ENCODE measurements at regions not wholly inside any gene's neighbourhood (a gene's known extent, or its start where the extent isn't known, plus 50 kb on each side); places are given as distances from the start of the nearest gene placed in this dataset.

- DNase-seq, result no peak
These were observed 239.7 kb downstream of the PIK3R1 start for GRCh38 chr5:68455216-68455615.

DNA sequence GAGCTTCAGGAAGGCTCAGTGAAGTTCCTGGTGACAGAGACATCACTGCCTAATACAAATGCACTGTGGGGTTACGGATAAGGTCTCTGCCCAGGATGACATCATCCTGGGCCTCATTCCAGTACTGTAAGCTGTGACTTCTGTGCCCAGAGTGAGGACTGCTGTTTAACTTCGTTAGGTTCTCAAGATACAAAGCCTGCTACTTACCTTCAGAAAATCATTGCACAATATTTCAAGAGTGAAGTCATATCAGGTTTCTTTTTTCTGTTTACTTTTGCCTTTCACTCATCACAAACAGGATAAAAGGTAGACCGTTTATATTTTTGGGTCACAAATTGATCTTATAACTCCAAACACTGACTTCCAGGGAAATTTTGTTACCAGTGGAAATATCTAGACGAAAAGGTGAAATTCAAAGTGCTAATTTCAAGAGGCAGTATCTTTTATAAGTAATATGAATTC, 241.2 kb downstream of the PIK3R1 start:
- DNase-seq, result no peak

DNA sequence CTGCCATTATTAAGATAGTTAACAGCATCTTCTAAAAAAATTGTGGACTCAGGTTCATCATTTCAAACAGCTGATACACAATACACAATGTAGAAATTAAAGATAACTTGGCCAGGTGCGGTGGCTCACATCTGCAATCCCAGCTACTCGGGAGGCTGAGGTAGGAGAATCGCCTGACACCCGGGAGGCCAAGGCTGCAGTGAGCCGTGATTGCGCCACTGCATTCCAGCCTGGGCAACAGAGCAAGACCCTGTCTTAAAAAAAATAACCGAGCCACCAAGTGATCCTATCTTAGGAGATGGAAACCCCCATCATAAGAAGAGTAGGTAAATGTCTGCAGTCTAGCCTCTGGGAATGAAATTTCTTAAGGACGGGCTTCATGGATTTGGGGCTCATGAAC, 241.7 kb downstream of the PIK3R1 start:
- no peak for DNase-seq

DNA sequence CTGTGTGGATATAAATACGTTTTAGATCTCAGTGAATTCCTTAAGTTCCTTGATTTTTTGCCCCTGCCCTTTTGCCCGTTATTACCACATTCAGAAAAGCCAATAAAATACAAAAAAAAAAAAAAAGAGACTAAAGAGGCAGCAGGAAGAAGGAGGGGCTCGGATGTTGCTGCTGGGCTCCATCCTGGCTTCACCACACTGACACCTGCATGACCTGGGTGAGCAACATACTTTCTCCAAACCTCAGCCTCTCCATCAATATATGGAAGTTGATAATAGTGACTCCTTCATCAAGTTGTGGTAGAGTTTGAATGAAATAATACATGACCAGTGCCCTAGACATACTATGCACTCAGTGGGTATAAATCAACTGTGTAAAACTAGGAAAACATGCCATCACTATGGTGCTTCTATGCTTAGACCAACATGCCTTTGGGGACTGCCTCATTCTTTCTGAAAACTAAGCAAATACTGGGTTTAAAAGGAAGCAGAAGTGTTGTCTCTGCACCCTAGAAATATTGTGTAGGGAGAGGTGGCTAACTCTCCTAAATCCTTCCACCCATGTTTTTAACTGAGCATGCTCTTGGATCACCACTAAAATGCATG, 243.0 kb downstream of the PIK3R1 start:
- DNase-seq, result no peak

- no peak for DNase-seq
These were observed 243.7 kb downstream of the PIK3R1 start for GRCh38 chr5:68459093-68459809.

GRCh38 chr5:68459810-68460139, 244.2 kb downstream of the PIK3R1 start:
- no peak for DNase-seq

- peak; percentile 33 for DNase-seq
These were observed 244.7 kb downstream of the PIK3R1 start for GRCh38 chr5:68460147-68460798.

- DNase-seq, result no peak
These were observed 248.1 kb downstream of the PIK3R1 start for GRCh38 chr5:68463606-68464005.

GRCh38 chr5:68464424-68464823, 248.9 kb downstream of the PIK3R1 start:
- no peak for DNase-seq

DNA sequence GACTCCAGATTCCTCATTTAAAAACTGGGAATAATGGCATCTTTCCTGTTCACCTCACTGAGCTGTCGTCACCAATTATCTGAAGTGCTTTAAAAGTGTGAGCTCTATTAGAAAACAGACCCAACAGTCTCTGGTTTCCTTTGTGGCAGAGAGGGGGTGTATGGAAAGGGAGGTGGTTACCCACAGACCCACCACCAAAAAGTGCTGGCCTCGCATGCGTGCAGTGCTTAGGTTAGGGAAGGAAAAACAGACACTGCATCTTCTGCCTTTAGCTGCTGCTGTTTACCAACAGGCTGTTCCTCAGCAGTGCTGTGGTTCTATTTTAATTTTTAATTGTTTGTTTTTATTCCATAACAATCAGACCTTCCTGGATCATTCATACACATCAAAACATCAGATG, 249.6 kb downstream of the PIK3R1 start:
- no peak for DNase-seq

GRCh38 chr5:68465934-68466551, 250.5 kb downstream of the PIK3R1 start:
- DNase-seq, result no peak

GRCh38 chr5:68467208-68467607, 251.7 kb downstream of the PIK3R1 start:
- DNase-seq, result no peak

DNA sequence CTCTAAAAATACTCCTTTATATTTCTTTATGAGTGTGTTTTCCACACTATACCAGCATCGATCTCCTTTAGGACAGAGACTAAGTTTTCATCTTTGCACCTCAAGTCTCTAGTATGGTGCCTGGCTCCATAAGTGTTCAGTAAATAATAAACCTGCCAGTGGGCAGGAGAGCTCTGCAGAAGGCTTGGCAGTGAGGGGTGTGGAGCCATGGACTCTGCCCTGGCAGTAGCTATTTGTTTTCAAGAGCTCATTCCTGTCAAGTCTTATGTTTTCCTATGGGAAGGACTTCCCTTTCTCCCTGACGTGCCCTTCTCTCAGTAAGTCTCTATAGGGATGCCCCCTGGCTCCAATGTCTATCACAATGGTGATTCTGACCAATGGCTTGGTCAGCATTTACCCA, 252.2 kb downstream of the PIK3R1 start:
- DNase-seq, result no peak

DNA sequence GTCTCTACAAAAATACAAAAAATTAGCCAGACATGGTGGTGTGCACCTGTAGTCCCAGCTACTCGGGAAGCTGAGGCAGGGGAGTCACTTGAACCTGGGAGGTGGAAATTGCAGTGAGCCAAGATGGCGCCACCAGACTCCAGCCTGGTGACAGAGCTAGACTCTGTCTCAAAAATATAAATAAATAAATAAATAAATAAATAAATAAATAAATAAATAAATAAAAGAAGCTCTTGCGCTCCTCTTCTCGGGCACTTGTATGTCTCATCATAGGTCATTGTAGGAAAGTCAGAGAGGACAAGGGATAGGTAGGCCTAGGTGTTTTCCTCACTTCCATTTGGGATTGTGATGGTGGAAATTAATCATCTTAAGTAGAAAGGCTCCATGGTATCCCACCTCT, 252.8 kb downstream of the PIK3R1 start:
- no peak for DNase-seq

- DNase-seq, result no peak
These were observed 260.0 kb downstream of the PIK3R1 start for GRCh38 chr5:68475476-68475983.

GRCh38 chr5:68476854-68477253, 261.3 kb downstream of the PIK3R1 start:
- no peak for DNase-seq

- no peak for DNase-seq
These were observed 262.9 kb downstream of the PIK3R1 start for GRCh38 chr5:68478301-68479095.

DNA sequence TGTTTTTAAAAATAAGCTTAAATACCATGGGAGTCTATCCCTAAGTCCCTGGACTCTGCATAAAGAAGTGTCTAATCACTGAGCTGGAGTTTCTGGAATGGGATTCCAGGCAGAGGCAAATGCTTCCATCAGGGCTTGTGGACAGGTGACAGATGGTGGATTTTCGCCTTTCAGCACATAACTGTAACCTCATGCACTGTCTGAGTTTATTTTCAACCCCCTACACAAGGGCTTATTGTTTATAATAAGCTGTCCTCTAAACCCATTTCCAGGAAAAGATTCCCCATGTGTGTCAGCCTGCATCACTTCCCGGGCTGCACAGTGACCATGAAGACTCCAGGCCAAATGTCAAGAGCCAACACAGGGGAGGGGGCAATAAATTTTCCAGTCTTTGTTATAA, 264.0 kb downstream of the PIK3R1 start:
- DNase-seq, result no peak

- DNase-seq, result no peak
These were observed 264.9 kb downstream of the PIK3R1 start for GRCh38 chr5:68480335-68480940.

DNA sequence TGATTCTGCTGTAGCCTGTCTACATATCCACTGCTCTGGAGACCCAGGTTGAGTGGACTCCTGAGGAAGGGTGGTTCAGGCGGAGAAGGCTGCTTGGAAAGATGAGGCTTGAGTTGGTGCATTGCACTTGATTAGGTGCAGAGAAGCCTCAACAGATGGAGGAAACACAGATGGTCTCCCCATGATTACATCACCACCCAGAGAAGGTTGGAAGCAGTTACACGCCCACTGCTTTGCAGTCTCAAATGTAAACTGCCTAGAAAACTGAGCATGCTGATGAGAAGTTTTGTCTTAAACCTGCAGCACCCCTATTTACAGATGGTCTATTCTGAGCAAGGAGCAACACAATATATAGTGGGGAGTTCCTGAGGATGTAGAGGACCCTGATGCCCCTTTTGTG, 266.6 kb downstream of the PIK3R1 start:
- no peak for DNase-seq

DNA sequence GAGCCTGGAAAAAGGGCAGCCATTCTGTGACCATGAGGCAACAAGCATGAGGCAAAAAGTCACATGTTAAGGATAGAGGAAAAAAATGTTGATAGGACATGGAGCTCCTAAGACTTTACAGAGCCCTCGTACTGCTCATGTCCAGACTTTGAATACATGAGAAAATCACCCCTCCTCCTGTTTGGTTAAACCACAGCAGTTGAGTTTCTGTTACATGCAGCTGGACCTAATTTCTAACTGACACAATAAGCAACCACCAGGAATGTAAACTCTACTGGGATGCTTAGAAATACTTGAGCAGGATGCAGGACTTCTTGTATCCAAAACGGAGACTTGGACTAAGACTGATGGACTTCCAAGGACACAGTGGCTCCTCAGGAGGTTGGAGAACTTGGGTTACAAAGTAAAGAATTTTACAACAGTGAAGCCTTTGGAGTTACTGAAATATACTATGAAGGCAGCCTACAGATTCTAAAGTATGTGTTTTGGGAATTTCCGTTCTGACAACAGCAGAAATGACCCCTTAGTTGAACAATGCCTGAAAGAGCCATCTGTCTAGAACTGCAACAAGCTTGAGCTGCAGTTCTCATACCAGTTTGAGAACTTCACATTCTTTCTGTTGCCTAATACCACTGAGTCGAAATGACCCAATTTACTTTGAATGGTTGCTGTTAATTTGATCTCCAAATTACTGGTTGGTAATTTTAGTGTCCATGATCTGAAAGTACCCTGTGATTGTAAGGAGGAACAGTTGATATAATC, 268.9 kb downstream of the PIK3R1 start:
- no peak for DNase-seq

- DNase-seq, result no peak
These were observed 274.0 kb downstream of the PIK3R1 start for GRCh38 chr5:68489556-68489955.

Measured in effector CD4-positive, alpha-beta T cell (primary cell).